ENCODE measurements at regions not wholly inside any gene's neighbourhood (a gene's known extent, or its start where the extent isn't known, plus 50 kb on each side); places are given as distances from the start of the nearest gene placed in this dataset.

DNA sequence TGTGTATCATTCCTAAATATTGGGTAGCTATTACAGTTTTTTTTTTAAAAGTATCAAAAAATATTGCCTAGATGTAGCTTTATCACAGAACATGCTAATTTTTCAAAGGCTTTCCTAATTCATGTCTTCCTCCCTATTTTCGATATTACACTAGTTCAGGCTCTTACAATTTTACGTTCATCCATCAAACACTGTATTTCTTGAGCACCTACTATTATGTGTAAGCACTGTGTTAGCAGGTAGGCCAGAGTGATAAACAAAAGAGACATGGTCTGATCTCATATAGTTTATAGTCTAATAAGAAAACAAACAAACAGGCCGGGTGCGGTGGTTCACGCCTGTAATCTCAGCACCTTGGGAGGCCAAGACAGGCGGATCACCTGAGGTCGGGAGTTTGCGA is 69.5 kb downstream of the FAM217A start:
- H3K4me3 ChIP-seq (ENCODE audit: low read depth, low read length): no peak overlapping the region
- DNase-seq (ENCODE audit: low read depth): no peak
- TF ChIP-seq MAX (IDR thresholded peaks at IDR 0.05; ENCODE audit: low read depth, low read length) (no peak), MYC (IDR thresholded peaks at IDR 0.05; ENCODE audit: low read depth, low read length) (no peak), POLR2A (IDR thresholded peaks at IDR 0.05; ENCODE audit: extremely low read depth, insufficient read length) (no peak)
- TF ChIP-seq, protein P1, sequence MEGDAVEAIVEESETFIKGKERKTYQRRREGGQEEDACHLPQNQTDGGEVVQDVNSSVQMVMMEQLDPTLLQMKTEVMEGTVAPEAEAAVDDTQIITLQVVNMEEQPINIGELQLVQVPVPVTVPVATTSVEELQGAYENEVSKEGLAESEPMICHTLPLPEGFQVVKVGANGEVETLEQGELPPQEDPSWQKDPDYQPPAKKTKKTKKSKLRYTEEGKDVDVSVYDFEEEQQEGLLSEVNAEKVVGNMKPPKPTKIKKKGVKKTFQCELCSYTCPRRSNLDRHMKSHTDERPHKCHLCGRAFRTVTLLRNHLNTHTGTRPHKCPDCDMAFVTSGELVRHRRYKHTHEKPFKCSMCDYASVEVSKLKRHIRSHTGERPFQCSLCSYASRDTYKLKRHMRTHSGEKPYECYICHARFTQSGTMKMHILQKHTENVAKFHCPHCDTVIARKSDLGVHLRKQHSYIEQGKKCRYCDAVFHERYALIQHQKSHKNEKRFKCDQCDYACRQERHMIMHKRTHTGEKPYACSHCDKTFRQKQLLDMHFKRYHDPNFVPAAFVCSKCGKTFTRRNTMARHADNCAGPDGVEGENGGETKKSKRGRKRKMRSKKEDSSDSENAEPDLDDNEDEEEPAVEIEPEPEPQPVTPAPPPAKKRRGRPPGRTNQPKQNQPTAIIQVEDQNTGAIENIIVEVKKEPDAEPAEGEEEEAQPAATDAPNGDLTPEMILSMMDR (IDR thresholded peaks at IDR 0.05; ENCODE audit: low read depth, low read length): no peak

DNA sequence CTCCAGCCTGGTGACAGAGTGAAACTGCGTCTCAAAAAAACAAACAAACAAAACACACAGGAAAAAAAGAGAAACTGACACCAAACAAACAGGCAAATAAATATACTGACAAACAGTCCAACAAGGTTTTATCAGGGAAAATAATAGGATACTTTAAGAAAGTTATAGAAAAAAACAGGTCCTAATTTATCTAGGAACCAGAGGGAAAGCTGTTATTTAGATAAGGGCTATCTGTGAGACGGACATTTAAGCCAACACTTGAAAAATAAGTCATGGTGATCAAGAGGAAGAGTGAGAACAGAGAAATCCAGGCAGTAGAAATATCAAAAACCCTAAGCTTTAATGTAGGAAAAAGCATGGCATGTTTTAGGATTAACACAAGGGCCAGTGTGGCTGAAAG is 68.9 kb downstream of the FAM217A start:
- DNase-seq (ENCODE audit: low read depth): no peak
- H3K4me3 ChIP-seq (ENCODE audit: low read depth, low read length): no peak overlapping the region
- TF ChIP-seq MAX (IDR thresholded peaks at IDR 0.05; ENCODE audit: low read depth, low read length): no peak
- TF ChIP-seq, protein P1 (IDR thresholded peaks at IDR 0.05; ENCODE audit: low read depth, low read length): no peak
- TF ChIP-seq POLR2A (IDR thresholded peaks at IDR 0.05; ENCODE audit: extremely low read depth, insufficient read length): no peak
- no peak for TF ChIP-seq MYC (IDR thresholded peaks at IDR 0.05; ENCODE audit: low read depth, low read length)

DNA sequence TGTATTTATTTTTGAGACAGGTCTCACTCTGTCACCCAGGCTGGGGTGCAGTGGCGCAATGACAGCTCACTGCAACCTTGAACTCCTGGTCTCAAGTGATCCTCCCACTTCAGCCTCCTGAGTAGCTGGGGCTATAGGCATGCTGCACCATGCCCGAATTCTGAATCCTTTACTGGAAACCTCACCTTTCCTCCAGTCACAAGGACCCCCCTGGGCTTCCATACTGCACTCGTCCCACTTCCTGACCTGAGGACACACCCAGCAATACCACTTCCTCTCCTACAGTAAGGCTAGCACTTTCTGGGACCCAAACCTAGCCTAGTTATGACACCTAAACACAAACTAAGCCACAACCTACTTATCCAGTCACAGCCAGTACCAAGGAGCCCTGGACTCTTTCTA is 68.2 kb downstream of the FAM217A start:
- TF ChIP-seq POLR2A (IDR thresholded peaks at IDR 0.05; ENCODE audit: extremely low read depth, insufficient read length): no peak
- TF ChIP-seq, protein P1 (IDR thresholded peaks at IDR 0.05; ENCODE audit: low read depth, low read length): no peak
- TF ChIP-seq MAX (IDR thresholded peaks at IDR 0.05; ENCODE audit: low read depth, low read length): no peak
- TF ChIP-seq MYC (IDR thresholded peaks at IDR 0.05; ENCODE audit: low read depth, low read length): no peak

DNA sequence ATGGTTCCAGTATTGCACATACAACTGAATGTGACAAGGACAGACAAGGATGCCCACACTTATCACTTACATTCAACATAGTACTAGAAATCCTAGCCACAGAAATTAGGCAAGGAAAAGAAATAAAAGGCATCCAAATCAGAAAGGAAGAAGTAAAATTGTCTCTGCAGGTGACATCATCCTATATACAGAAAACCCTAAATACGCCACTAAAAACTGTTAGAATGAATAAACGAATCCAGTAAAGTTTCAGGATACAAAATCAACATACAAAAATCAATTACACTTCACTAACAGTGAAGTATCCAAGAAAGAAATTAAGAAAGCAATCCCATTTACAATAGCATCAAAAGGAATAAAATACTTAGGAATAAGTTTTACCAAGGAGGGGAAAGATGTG is 66.1 kb downstream of the FAM217A start:
- TF ChIP-seq MAX (IDR thresholded peaks at IDR 0.05; ENCODE audit: low read depth, low read length) (no peak), POLR2A (IDR thresholded peaks at IDR 0.05; ENCODE audit: extremely low read depth, insufficient read length) (no peak), MYC (IDR thresholded peaks at IDR 0.05; ENCODE audit: low read depth, low read length) (no peak)
- TF ChIP-seq, protein P1 (IDR thresholded peaks at IDR 0.05; ENCODE audit: low read depth, low read length): no peak
- H3K4me3 ChIP-seq (ENCODE audit: low read depth, low read length): no peak overlapping the region
- no peak for DNase-seq (ENCODE audit: low read depth)

More for the DNA sequence above, 68.2 kb downstream of the FAM217A start:
- DNase-seq (ENCODE audit: low read depth): peak; percentile 77
- no peak overlapping the region for H3K4me3 ChIP-seq (ENCODE audit: low read depth, low read length)

DNA sequence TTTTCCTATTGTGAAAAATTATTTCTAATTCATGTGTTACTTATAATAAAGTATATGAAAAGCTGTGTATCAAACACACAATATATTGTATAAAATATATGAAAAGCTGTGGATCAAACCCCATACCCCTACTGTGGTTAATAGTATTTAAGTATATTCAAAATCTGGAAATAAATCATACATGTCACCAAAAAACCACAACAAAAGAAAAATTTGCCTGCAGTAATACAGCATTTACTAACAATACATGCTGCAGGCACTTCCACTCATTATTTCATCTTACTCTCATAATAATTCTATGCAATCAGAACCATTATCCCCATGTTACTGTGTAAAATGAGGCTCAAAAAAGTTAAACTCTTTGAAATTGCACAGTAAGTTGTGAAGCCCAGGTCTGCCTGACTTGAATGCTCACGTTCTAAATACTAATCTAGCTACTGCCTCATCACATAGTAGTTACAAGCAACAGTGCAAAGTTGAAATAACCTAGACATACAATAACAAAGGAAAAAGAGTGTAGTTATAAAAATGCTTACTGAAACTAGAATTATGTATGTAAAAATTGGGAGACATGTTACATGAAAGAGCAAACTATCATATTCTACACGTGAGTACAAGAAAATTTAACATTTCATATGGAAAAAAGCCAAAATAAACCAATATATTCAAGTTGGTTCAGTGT is 61.7 kb downstream of the FAM217A start:
- no peak for TF ChIP-seq MAX (IDR thresholded peaks at IDR 0.05; ENCODE audit: low read depth, low read length)
- TF ChIP-seq POLR2A (IDR thresholded peaks at IDR 0.05; ENCODE audit: extremely low read depth, insufficient read length): no peak
- TF ChIP-seq, protein P1 (IDR thresholded peaks at IDR 0.05; ENCODE audit: low read depth, low read length): no peak
- no peak for TF ChIP-seq MYC (IDR thresholded peaks at IDR 0.05; ENCODE audit: low read depth, low read length)
- peak overlapping the region; percentile 92 for H3K4me3 ChIP-seq (ENCODE audit: low read depth, low read length)
- no peak for DNase-seq (ENCODE audit: low read depth)
